Astrocyte (in vitro differentiated cells and primary cell): ENCODE measurements at regions not wholly inside any gene's neighbourhood (a gene's known extent, or its start where the extent isn't known, plus 50 kb on each side); places are given as distances from the start of the nearest gene placed in this dataset.

Experiments
- DNase-seq: peaks from one replicate; pipeline ENCODE4 v3.0.0-alpha.2; 2010; ENCODE audit warnings: low read depth
- FAIRE-seq: peaks from 2 replicates; lab custom pipeline; 2011; peaks lifted over from hg19 to GRCh38; lab: Jason Lieb, UNC
- H2AFZ ChIP-seq: 2 replicates; pipeline ENCODE4 v1.6.0; 2012; ENCODE audit warnings: low read depth, low read length, inconsistent platforms
- H3K27ac ChIP-seq: 2 replicates; pipeline ENCODE4 v1.5.1; 2011; ENCODE audit warnings: low read depth, low read length, inconsistent platforms
- H3K27me3 ChIP-seq: 2 replicates; pipeline ENCODE4 v1.6.0; 2011; ENCODE audit warnings: low read length, inconsistent platforms; ENCODE audit not compliant: insufficient read depth
- H3K36me3 ChIP-seq: 2 replicates; pipeline ENCODE4 v1.5.1; 2011; ENCODE audit warnings: low read length, inconsistent platforms; ENCODE audit not compliant: insufficient read depth
- H3K4me1 ChIP-seq: 2 replicates; pipeline ENCODE4 v1.5.1; 2011; ENCODE audit warnings: low read length, inconsistent platforms; ENCODE audit not compliant: insufficient read depth
- H3K4me2 ChIP-seq: 2 replicates; pipeline ENCODE4 v1.6.0; 2012; ENCODE audit warnings: low read length, inconsistent platforms
- H3K4me3 ChIP-seq: 2 replicates; pipeline ENCODE4 v1.5.1; 2011; ENCODE audit warnings: low read depth, mild to moderate bottlenecking, low read length, inconsistent platforms; ENCODE audit not compliant: insufficient read depth
- H3K79me2 ChIP-seq: 2 replicates; pipeline ENCODE4 v1.6.0; 2012; ENCODE audit warnings: mild to moderate bottlenecking, low read length, inconsistent platforms; ENCODE audit not compliant: insufficient read depth
- H3K9ac ChIP-seq: 2 replicates; pipeline ENCODE4 v1.6.0; 2012; ENCODE audit warnings: mild to moderate bottlenecking, low read length, inconsistent platforms
- H3K9me3 ChIP-seq: 2 replicates; pipeline ENCODE4 v1.5.1; 2012; ENCODE audit warnings: low read depth, mild to moderate bottlenecking, low read length, inconsistent platforms; ENCODE audit not compliant: insufficient read depth
- H4K20me1 ChIP-seq: 2 replicates; pipeline ENCODE4 v1.6.0; 2012; ENCODE audit warnings: low read length, inconsistent platforms; ENCODE audit not compliant: insufficient read depth
- H3K27ac Mint-ChIP-seq: one replicate; pipeline ENCODE4 v1.8.0; 2021; ENCODE audit warnings: mild to moderate bottlenecking, mixed read lengths; ENCODE audit not compliant: unreplicated experiment
- H3K27me3 Mint-ChIP-seq: one replicate; pipeline ENCODE4 v1.8.0; 2021; ENCODE audit warnings: low read depth, mixed read lengths; ENCODE audit not compliant: unreplicated experiment
- H3K36me3 Mint-ChIP-seq: one replicate; pipeline ENCODE4 v1.8.0; 2021; ENCODE audit warnings: low read depth, mixed read lengths; ENCODE audit not compliant: unreplicated experiment
- H3K4me1 Mint-ChIP-seq: one replicate; pipeline ENCODE4 v1.8.0; 2021; ENCODE audit warnings: low read depth, mixed read lengths; ENCODE audit not compliant: unreplicated experiment
- H3K4me3 Mint-ChIP-seq: one replicate; pipeline ENCODE4 v1.8.0; 2021; ENCODE audit warnings: mild to moderate bottlenecking, moderate library complexity, mixed read lengths; ENCODE audit not compliant: unreplicated experiment
- H3K9me3 Mint-ChIP-seq: one replicate; pipeline ENCODE4 v1.8.0; 2021; ENCODE audit warnings: mild to moderate bottlenecking, mixed read lengths; ENCODE audit not compliant: unreplicated experiment
- CTCF ChIP-seq: IDR thresholded peaks from 2 replicates; pipeline ENCODE4 v1.5.1; 2011; ENCODE audit warnings: low read depth, mild to moderate bottlenecking, inconsistent platforms, low read length, moderate library complexity; ENCODE audit not compliant: insufficient read depth
- EZH2 ChIP-seq: IDR thresholded peaks from 2 replicates; pipeline ENCODE4 v1.6.1; 2012; ENCODE audit warnings: mild to moderate bottlenecking, low read length, inconsistent platforms; ENCODE audit not compliant: insufficient read depth

GRCh38 chr14:58801086-58801485 lies 163.3 kb downstream of the DACT1 start:
- FAIRE-seq, result no peak

GRCh38 chr14:58805057-58805456 lies 167.3 kb downstream of the DACT1 start:
- FAIRE-seq, result no peak
- H3K27me3 Mint-ChIP-seq, result peaks cover 3% of the 10 kb centered on the region
- H3K9me3 Mint-ChIP-seq, result peaks cover 4% of the 10 kb centered on the region
- H3K4me1 Mint-ChIP-seq, result peaks cover 5% of the 10 kb centered on the region
- peak; percentile 82 for DNase-seq
- H3K4me2 ChIP-seq, result no peak overlapping the region
- no peak for TF ChIP-seq EZH2
- no peaks in the 10 kb centered on the region for H3K36me3 ChIP-seq
- no peaks in the 10 kb centered on the region for H3K9me3 ChIP-seq
- H3K79me2 ChIP-seq, result no peaks in the 10 kb centered on the region
- no peak overlapping the region for H3K4me3 ChIP-seq
- no peaks in the 10 kb centered on the region for H3K4me1 ChIP-seq
- no peaks in the 10 kb centered on the region for H4K20me1 ChIP-seq
- no peaks in the 10 kb centered on the region for H3K27me3 ChIP-seq
- no peak overlapping the region for H3K27ac ChIP-seq
- no peak overlapping the region for H3K9ac ChIP-seq
- no peak overlapping the region for H2AFZ ChIP-seq
- H3K36me3 Mint-ChIP-seq, result no peaks in the 10 kb centered on the region
- no peak overlapping the region for H3K27ac Mint-ChIP-seq
- H3K4me3 Mint-ChIP-seq, result no peak overlapping the region

More at GRCh38 chr14:58801086-58801485, 163.3 kb downstream of the DACT1 start:
- no peak for DNase-seq
- Mint-ChIP-seq H3K9me3 (peaks cover 4% of the 10 kb centered on the region), H3K27me3 (peaks cover 3% of the 10 kb centered on the region), H3K4me1 (peaks cover 7% of the 10 kb centered on the region), H3K4me3 (no peak overlapping the region), H3K27ac (no peak overlapping the region), H3K36me3 (no peaks in the 10 kb centered on the region)
- Histone ChIP-seq H3K27me3 (no peaks in the 10 kb centered on the region), H3K4me2 (no peak overlapping the region), H3K9me3 (no peaks in the 10 kb centered on the region), H3K4me1 (no peaks in the 10 kb centered on the region), H3K9ac (no peak overlapping the region), H2AFZ (no peak overlapping the region), H3K79me2 (no peaks in the 10 kb centered on the region), H4K20me1 (no peaks in the 10 kb centered on the region), H3K36me3 (no peaks in the 10 kb centered on the region), H3K27ac (no peak overlapping the region), H3K4me3 (no peak overlapping the region)
- TF ChIP-seq CTCF, result no peak
- no peak for TF ChIP-seq EZH2

GRCh38 chr14:58805605-58806409 lies 168.0 kb downstream of the DACT1 start:
- peak; percentile 13 for FAIRE-seq
- Mint-ChIP-seq H3K4me3 (no peak overlapping the region), H3K4me1 (peaks cover 5% of the 10 kb centered on the region), H3K27ac (no peak overlapping the region), H3K27me3 (peaks cover 3% of the 10 kb centered on the region), H3K36me3 (no peaks in the 10 kb centered on the region), H3K9me3 (peaks cover 4% of the 10 kb centered on the region)
- Histone ChIP-seq H3K79me2 (no peaks in the 10 kb centered on the region), H3K9me3 (no peaks in the 10 kb centered on the region), H3K4me3 (no peak overlapping the region), H3K36me3 (no peaks in the 10 kb centered on the region), H3K9ac (no peak overlapping the region), H3K4me1 (no peaks in the 10 kb centered on the region), H4K20me1 (no peaks in the 10 kb centered on the region), H3K27me3 (no peaks in the 10 kb centered on the region), H3K4me2 (no peak overlapping the region), H3K27ac (no peak overlapping the region), H2AFZ (no peak overlapping the region)
- TF ChIP-seq CTCF, result no peak
- no peak for TF ChIP-seq EZH2
- peak; percentile 81 for DNase-seq
